Transverse colon (tissue), 4 donors: ENCODE measurements at regions not wholly inside any gene's neighbourhood (a gene's known extent, or its start where the extent isn't known, plus 50 kb on each side); places are given as distances from the start of the nearest gene placed in this dataset.

ENCODE experiments used
- DNase-seq: peaks from one replicate; pipeline ENCODE4 v3.0.0-alpha.2; 2019
- H3K27ac ChIP-seq, 4 donors: fragments of 200-600 bp; sonication (generic); 2 replicates each; pipeline ENCODE4 v1.5.1; 2016 to 2018; ENCODE audit warnings: inconsistent platforms in 4 of 4
- H3K27me3 ChIP-seq: fragments of 200-600 bp; sonication (generic); 2 replicates; pipeline ENCODE4 v1.5.1; 2017; ENCODE audit warnings: inconsistent platforms
- H3K36me3 ChIP-seq, 4 donors: fragments of 200-600 bp; sonication (generic); 2 replicates each; pipeline ENCODE4 v1.5.1; 2017 to 2019; ENCODE audit warnings: inconsistent platforms in 4 of 4
- H3K4me1 ChIP-seq, 4 donors: fragments of 200-600 bp; sonication (generic); 2 replicates each; pipeline ENCODE4 v1.5.1; 2017 to 2020; ENCODE audit warnings: inconsistent platforms in 4 of 4
- H3K4me3 ChIP-seq, 4 donors: fragments of 200-600 bp; sonication (generic); 1 replicate in 1 of 4; 2 replicates in 3 of 4; pipeline versions ENCODE4 v1.5.1 to v1.6.1; 2017 to 2019; ENCODE audit warnings: inconsistent platforms in 4 of 4
- H3K9me3 ChIP-seq, 2 donors: fragments of 200-600 bp; sonication (generic); 2 replicates each; pipeline ENCODE4 v1.5.1; 2017 to 2019; ENCODE audit warnings: inconsistent platforms in 2 of 2
- CTCF ChIP-seq, 5 experiments: fragments of 200-600 bp in 3 of 5; fragments of 450-650 bp in 2 of 5; sonication (generic) in 3 of 5; IDR thresholded peaks; 1 replicate in 2 of 5; 2 replicates in 3 of 5; pipeline ENCODE4 v1.5.1; 2016 to 2017; ENCODE audit warnings: antibody characterized with exemption in 5 of 5, inconsistent platforms in 3 of 5, mild to moderate bottlenecking in 2 of 5, moderate library complexity in 1 of 5
- EP300 ChIP-seq: sonication (generic); formaldehyde crosslinking; IDR thresholded peaks from one replicate; pipeline ENCODE4 v1.6.1; 2017; ENCODE audit warnings: antibody characterized with exemption, low read depth
- POLR2A ChIP-seq: fragments of 450-650 bp; IDR thresholded peaks from one replicate; pipeline ENCODE4 v1.6.1; 2016; ENCODE audit warnings: antibody characterized with exemption, mild to moderate bottlenecking, moderate library complexity
- POLR2AphosphoS5 ChIP-seq, 3 donors: sonication (generic); formaldehyde crosslinking; IDR thresholded peaks; one replicate each; pipeline ENCODE4 v1.6.1; 2016; ENCODE audit warnings: antibody characterized with exemption in 3 of 3
- WGBS, 2 donors: methylation state at CpG; one replicate each; pipeline ENCODE4 v1.1.5; 2018; ENCODE audit warnings: low coverage in 1 of 2; 5-methylcytosine and 5-hydroxymethylcytosine counted together
- in situ Hi-C, 4 donors: fragments of 200-750 bp; cut with MboI; loops; one replicate each; pipeline versions ENCODE4 v1.15.0 to v1.15.1; 2017; ENCODE audit warnings: low sequenced_read_pairs in 3 of 4, low pct_ligation_motif_present in 1 of 4, low pct_unique_long_range_greater_than_20kb in 1 of 4
- intact Hi-C: fragments of 100-400 bp; cut with DNase I; formaldehyde crosslinking; loops from one replicate; pipeline ENCODE4 v1.15.1; 2023; ENCODE audit warnings: low total_unique reads

GRCh38 chr11:31910950-31911576, 99.9 kb upstream of the PAX6 start:
- no peaks in the 10 kb centered on the region for H3K36me3 ChIP-seq
- no peaks in the 10 kb centered on the region for H3K4me1 ChIP-seq
- WGBS, 2 donors: 79 to 80% methylated on average over 1 of the region's 1 CpG
- no peak overlapping the region for H3K4me3 ChIP-seq
- no peak for DNase-seq
- no peak overlapping the region for H3K27ac ChIP-seq
- no peaks in the 10 kb centered on the region for H3K27me3 ChIP-seq
- intact Hi-C loops: no loop called here
- no peaks in the 10 kb centered on the region for H3K9me3 ChIP-seq
- in situ Hi-C loops: no loop called here
- TF ChIP-seq POLR2A (no peak), EP300 (no peak), CTCF (IDR thresholded peaks at IDR 0.05) (no peak), POLR2AphosphoS5 (IDR thresholded peaks at IDR 0.05) (no peak)

- in situ Hi-C loops (no loop called here), intact Hi-C loops (no loop called here)
- H3K36me3 ChIP-seq: no peaks in the 10 kb centered on the region
- no peak overlapping the region for H3K27ac ChIP-seq
- no peak for TF ChIP-seq POLR2AphosphoS5 (IDR thresholded peaks at IDR 0.05)
- TF ChIP-seq POLR2A: no peak
- TF ChIP-seq EP300: no peak
- TF ChIP-seq CTCF (IDR thresholded peaks at IDR 0.05): no peak
- no peaks in the 10 kb centered on the region for H3K9me3 ChIP-seq
- H3K4me1 ChIP-seq: no peaks in the 10 kb centered on the region
- no peak overlapping the region for H3K4me3 ChIP-seq
- H3K27me3 ChIP-seq: no peaks in the 10 kb centered on the region
- DNase-seq: no peak
- WGBS, 2 donors: 72 to 82% methylated on average over 7 to 14 of the region's 14 CpGs
Observed at GRCh38 chr11:31903225-31904074, 92.3 kb upstream of the PAX6 start.

- in situ Hi-C loops (no loop called here), intact Hi-C loops (no loop called here)
- Histone ChIP-seq H3K36me3 (no peaks in the 10 kb centered on the region), H3K9me3 (no peaks in the 10 kb centered on the region), H3K4me1 (no peaks in the 10 kb centered on the region), H3K4me3 (no peak overlapping the region), H3K27ac (no peak overlapping the region), H3K27me3 (no peaks in the 10 kb centered on the region)
- no peak for TF ChIP-seq EP300
- TF ChIP-seq POLR2AphosphoS5 (IDR thresholded peaks at IDR 0.05): no peak
- no peak for TF ChIP-seq POLR2A
- TF ChIP-seq CTCF (IDR thresholded peaks at IDR 0.05): no peak
- WGBS, 2 donors: 73 to 83% methylated on average over 1 to 5 of the region's 5 CpGs
- no peak for DNase-seq
Observed at GRCh38 chr11:31902706-31903105, 91.6 kb upstream of the PAX6 start.

GRCh38 chr11:31895926-31896325, 84.8 kb upstream of the PAX6 start:
- intact Hi-C loops: no loop called here
- Histone ChIP-seq H3K27me3 (no peaks in the 10 kb centered on the region), H3K9me3 (no peaks in the 10 kb centered on the region), H3K36me3 (no peaks in the 10 kb centered on the region), H3K4me1 (no peaks in the 10 kb centered on the region), H3K4me3 (no peak overlapping the region), H3K27ac (no peak overlapping the region)
- DNase-seq: no peak
- in situ Hi-C loops: no loop called here
- 85 to 94% methylated on average over 1 of the region's 1 CpG for WGBS, 2 donors
- TF ChIP-seq EP300: no peak
- TF ChIP-seq CTCF (IDR thresholded peaks at IDR 0.05): no peak
- TF ChIP-seq POLR2A: no peak
- TF ChIP-seq POLR2AphosphoS5 (IDR thresholded peaks at IDR 0.05): no peak
